ENCODE measurements at regions not wholly inside any gene's neighbourhood (a gene's known extent, or its start where the extent isn't known, plus 50 kb on each side); places are given as distances from the start of the nearest gene placed in this dataset.

GRCh38 chr17:409848-410542, 57.4 kb upstream of the RPH3AL start (continued):
- TF ChIP-seq, protein P1, sequence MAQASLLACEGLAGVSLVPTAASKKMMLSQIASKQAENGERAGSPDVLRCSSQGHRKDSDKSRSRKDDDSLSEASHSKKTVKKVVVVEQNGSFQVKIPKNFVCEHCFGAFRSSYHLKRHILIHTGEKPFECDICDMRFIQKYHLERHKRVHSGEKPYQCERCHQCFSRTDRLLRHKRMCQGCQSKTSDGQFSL (CRISPR knock-in tag; IDR thresholded peaks at IDR 0.05), result no peak
- TF ChIP-seq NFRKB (IDR thresholded peaks at IDR 0.05) (no peak), MYC (CRISPR knock-in tag; IDR thresholded peaks at IDR 0.05; ENCODE audit: borderline replicate concordance) (no peak; the same call in 1 of the 2 replicates), FLYWCH1 (CRISPR knock-in tag; IDR thresholded peaks at IDR 0.05) (no peak), SYNCRIP (IDR thresholded peaks at IDR 0.05; ENCODE audit: insufficient read depth, low read depth, low read length) (no peak)
- TF ChIP-seq, protein P2, sequence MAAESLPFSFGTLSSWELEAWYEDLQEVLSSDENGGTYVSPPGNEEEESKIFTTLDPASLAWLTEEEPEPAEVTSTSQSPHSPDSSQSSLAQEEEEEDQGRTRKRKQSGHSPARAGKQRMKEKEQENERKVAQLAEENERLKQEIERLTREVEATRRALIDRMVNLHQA (CRISPR knock-in tag; IDR thresholded peaks at IDR 0.05), result no peak

GRCh38 chr17:409308-409847, 56.8 kb upstream of the RPH3AL start:
- DNase-seq (ENCODE audit: low spot score) (no peak), FAIRE-seq (no peak), ATAC-seq (no peak)
- Histone ChIP-seq H3K4me3 (replicated peaks in 1 of 3; ENCODE audit: insufficient read depth in 1 of 3, low read depth in 2 of 3, low read length in 3 of 3) (peak overlapping the region in 1 of 3 experiments; percentile 26; a peak in 2 of 6 replicates), H3K9me3 (ENCODE audit: low read length) (no peaks in the 10 kb centered on the region), H3K27ac (ENCODE audit: extremely low read length, insufficient read depth, low read length) (peak overlapping the region; percentile 60), H3K4me2 (ENCODE audit: low read depth, low read length) (peak overlapping the region; percentile 55), H2AFZ (ENCODE audit: low read length) (peak overlapping the region; percentile 42), H3K79me2 (ENCODE audit: insufficient read depth, low read length) (no peaks in the 10 kb centered on the region), H3K4me1 (ENCODE audit: insufficient read depth, low read length) (peaks cover 33% of the 10 kb centered on the region), H3K27me3 (ENCODE audit: control insufficient read depth in 1 of 2, insufficient read depth in 2 of 2, low read length in 2 of 2) (no peaks in the 10 kb centered on the region), H3K36me3 (replicated peaks in 1 of 2; ENCODE audit: control insufficient read depth in 1 of 2, insufficient read depth in 2 of 2, low read length in 2 of 2) (no peaks in the 10 kb centered on the region), H4K20me1 (ENCODE audit: insufficient read depth, low read length) (no peaks in the 10 kb centered on the region), H3K9ac (ENCODE audit: insufficient read depth, low read depth, low read length) (0 out of 2 replicates have a peak overlapping the region, but pooled peaks have one; percentile 45)
- in situ Hi-C loops (cut with HindIII; ENCODE audit: extremely low pct_ligation_motif_present, low pct_unique_long_range_greater_than_20kb) (no loop called here), intact Hi-C loops (cut with micrococcal nuclease; ENCODE audit: unreplicated experiment) (no loop called here)
- 96% methylated on average over 16 of the region's 16 CpGs for WGBS (ENCODE audit: low lambda C conversion rate)
- BruUV-seq (replicated peaks), result TSS peak; percentile 76
- POLR2A ChIA-PET, result no interaction called here
- CTCF ChIA-PET (ENCODE audit: low intra/inter-chr PET ratio, low total read pairs), result interaction anchor here (1.3 kb wide), 1 partner anchor 100 kb away, joined by 3 read pairs; no protein-coding TSS in a partner anchor
- TF ChIP-seq ZNF343 (CRISPR knock-in tag; IDR thresholded peaks at IDR 0.05) (no peak), PHF20 (CRISPR knock-in tag; IDR thresholded peaks at IDR 0.05) (no peak; the same call in 1 of the 2 replicates), ETV5 (CRISPR knock-in tag; IDR thresholded peaks at IDR 0.05; ENCODE audit: borderline replicate concordance) (no peak), ZNF160 (CRISPR knock-in tag; IDR thresholded peaks at IDR 0.05) (no peak), ZMYM3 (CRISPR knock-in tag; IDR thresholded peaks at IDR 0.05) (peak; percentile 74; the same call in 1 of the 2 replicates), RXRB (CRISPR knock-in tag; IDR thresholded peaks at IDR 0.05; ENCODE audit: borderline replicate concordance) (no peak), RFX1 (IDR thresholded peaks at IDR 0.05) (no peak), ZFX (CRISPR knock-in tag; IDR thresholded peaks at IDR 0.05; ENCODE audit: low read depth) (no peak), NFE2 (CRISPR knock-in tag; IDR thresholded peaks at IDR 0.05) (no peak), TBX3 (IDR thresholded peaks at IDR 0.05; ENCODE audit: borderline replicate concordance) (no peak)
- TF ChIP-seq, protein P3, sequence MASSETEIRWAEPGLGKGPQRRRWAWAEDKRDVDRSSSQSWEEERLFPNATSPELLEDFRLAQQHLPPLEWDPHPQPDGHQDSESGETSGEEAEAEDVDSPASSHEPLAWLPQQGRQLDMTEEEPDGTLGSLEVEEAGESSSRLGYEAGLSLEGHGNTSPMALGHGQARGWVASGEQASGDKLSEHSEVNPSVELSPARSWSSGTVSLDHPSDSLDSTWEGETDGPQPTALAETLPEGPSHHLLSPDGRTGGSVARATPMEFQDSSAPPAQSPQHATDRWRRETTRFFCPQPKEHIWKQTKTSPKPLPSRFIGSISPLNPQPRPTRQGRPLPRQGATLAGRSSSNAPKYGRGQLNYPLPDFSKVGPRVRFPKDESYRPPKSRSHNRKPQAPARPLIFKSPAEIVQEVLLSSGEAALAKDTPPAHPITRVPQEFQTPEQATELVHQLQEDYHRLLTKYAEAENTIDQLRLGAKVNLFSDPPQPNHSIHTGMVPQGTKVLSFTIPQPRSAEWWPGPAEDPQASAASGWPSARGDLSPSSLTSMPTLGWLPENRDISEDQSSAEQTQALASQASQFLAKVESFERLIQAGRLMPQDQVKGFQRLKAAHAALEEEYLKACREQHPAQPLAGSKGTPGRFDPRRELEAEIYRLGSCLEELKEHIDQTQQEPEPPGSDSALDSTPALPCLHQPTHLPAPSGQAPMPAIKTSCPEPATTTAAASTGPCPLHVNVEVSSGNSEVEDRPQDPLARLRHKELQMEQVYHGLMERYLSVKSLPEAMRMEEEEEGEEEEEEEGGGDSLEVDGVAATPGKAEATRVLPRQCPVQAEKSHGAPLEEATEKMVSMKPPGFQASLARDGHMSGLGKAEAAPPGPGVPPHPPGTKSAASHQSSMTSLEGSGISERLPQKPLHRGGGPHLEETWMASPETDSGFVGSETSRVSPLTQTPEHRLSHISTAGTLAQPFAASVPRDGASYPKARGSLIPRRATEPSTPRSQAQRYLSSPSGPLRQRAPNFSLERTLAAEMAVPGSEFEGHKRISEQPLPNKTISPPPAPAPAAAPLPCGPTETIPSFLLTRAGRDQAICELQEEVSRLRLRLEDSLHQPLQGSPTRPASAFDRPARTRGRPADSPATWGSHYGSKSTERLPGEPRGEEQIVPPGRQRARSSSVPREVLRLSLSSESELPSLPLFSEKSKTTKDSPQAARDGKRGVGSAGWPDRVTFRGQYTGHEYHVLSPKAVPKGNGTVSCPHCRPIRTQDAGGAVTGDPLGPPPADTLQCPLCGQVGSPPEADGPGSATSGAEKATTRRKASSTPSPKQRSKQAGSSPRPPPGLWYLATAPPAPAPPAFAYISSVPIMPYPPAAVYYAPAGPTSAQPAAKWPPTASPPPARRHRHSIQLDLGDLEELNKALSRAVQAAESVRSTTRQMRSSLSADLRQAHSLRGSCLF (CRISPR knock-in tag; IDR thresholded peaks at IDR 0.05; ENCODE audit: borderline replicate concordance), result no peak

All from HepG2 (cell line).